A549 (cell line): ENCODE measurements at regions not wholly inside any gene's neighbourhood (a gene's known extent, or its start where the extent isn't known, plus 50 kb on each side); places are given as distances from the start of the nearest gene placed in this dataset.

Experiments
- ATAC-seq, 2 experiments: fragments of 200-7000 bp in 1 of 2; fragments of >200 bp in 1 of 2; cut with Nextera tagmentation in 1 of 2; cut with Tn5 transposase in 1 of 2; 3 replicates each; pipeline versions ENCODE4 v1.8.0 to v1.9.1; 2018 to 2020; ENCODE audit warnings: mild to moderate bottlenecking in 1 of 2, moderate library complexity in 1 of 2
- CTCF ChIA-PET: fragments of 300-600 bp; sonication (Branson Sonifier 250); formaldehyde crosslinking; extraction: SDS; loops from one replicate; lab custom pipeline; 2021; ENCODE audit warnings: antibody characterized with exemption, inconsistent platforms; lab: Yijun Ruan, JAX
- POLR2A ChIA-PET: fragments of 350-600 bp; formaldehyde crosslinking; extraction: SDS; loops from one replicate; lab custom pipeline; 2021; ENCODE audit warnings: antibody characterized with exemption, inconsistent platforms; lab: Yijun Ruan, JAX
- DNase-seq, 2 experiments: peaks; one replicate each; pipeline versions ENCODE4 v3.0.0 to v3.0.0-alpha.2; 2011 to 2016; ENCODE audit warnings: low read depth in 1 of 2, low spot score in 1 of 2
- FAIRE-seq: peaks from 2 replicates; lab custom pipeline; 2011; peaks lifted over from hg19 to GRCh38; lab: Jason Lieb, UNC
- H3K27ac ChIP-seq, 2 experiments: fragments of >200 bp; sonication (Bioruptor Twin); formaldehyde crosslinking; 3 replicates each; pipeline ENCODE4 v1.5.1; 2016 to 2017
- H3K4me1 ChIP-seq: fragments of >200 bp; sonication (Bioruptor Twin); formaldehyde crosslinking; 3 replicates; pipeline ENCODE4 v1.6.1; 2016
- H3K4me2 ChIP-seq: fragments of >200 bp; sonication (Bioruptor Twin); formaldehyde crosslinking; 3 replicates; pipeline ENCODE4 v1.6.1; 2016
- H3K4me3 ChIP-seq: fragments of >200 bp; sonication (Bioruptor Twin); formaldehyde crosslinking; 3 replicates; pipeline ENCODE4 v1.5.1; 2016
- H3K9me3 ChIP-seq: fragments of >200 bp; sonication (Bioruptor Twin); formaldehyde crosslinking; 3 replicates; pipeline ENCODE4 v1.6.1; 2016
- BHLHE40 ChIP-seq: IDR thresholded peaks from 2 replicates; pipeline ENCODE4 v1.6.1; 2012; ENCODE audit warnings: low read depth, low read length, inconsistent platforms
- CBX8 ChIP-seq: fragments of 200-600 bp; sonication (generic); IDR thresholded peaks from 2 replicates; pipeline ENCODE4 v1.6.1; 2016
- EHMT2 ChIP-seq: fragments of 200-600 bp; sonication (generic); IDR thresholded peaks from 2 replicates; pipeline ENCODE4 v1.6.1; 2016; ENCODE audit warnings: antibody characterized with exemption, low read depth, mild to moderate bottlenecking, moderate library complexity
- EP300 ChIP-seq, 2 experiments: fragments of >200 bp; sonication (Bioruptor Twin); formaldehyde crosslinking; IDR thresholded peaks; 2 replicates in 1 of 2; 3 replicates in 1 of 2; pipeline ENCODE4 v1.6.1; 2016 to 2017
- GATA3 ChIP-seq: IDR thresholded peaks from 2 replicates; pipeline ENCODE4 v1.6.1; 2012; ENCODE audit warnings: borderline replicate concordance
- HOXB5 ChIP-seq: fragments of 250-450 bp; sonication (Bioruptor Pico); IDR thresholded peaks from 2 replicates; pipeline ENCODE4 v1.5.0; 2020; ENCODE audit warnings: mild to moderate bottlenecking, moderate library complexity
- JUN ChIP-seq, 2 experiments: fragments of >200 bp; sonication (Bioruptor Twin); formaldehyde crosslinking; IDR thresholded peaks; 2 replicates in 1 of 2; 3 replicates in 1 of 2; pipeline ENCODE4 v1.6.1; 2016 to 2017
- JUNB ChIP-seq: fragments of >200 bp; sonication (Bioruptor Twin); formaldehyde crosslinking; IDR thresholded peaks from 2 replicates; pipeline ENCODE4 v1.6.1; 2016
- KDM1A ChIP-seq: fragments of 200-600 bp; sonication (generic); IDR thresholded peaks from 2 replicates; pipeline ENCODE4 v1.6.1; 2016; ENCODE audit warnings: low read depth, mild to moderate bottlenecking
- MAFK ChIP-seq: fragments of 450-650 bp; IDR thresholded peaks from 2 replicates; pipeline ENCODE4 v1.6.1; 2014; ENCODE audit not compliant: partially characterized antibody
- NFE2L2 ChIP-seq: fragments of 150-350 bp; conservative IDR thresholded peaks from 2 replicates; pipeline ENCODE4 v1.6.1; 2014; ENCODE audit warnings: low read length
- NPAS2 ChIP-seq: fragments of 250-450 bp; sonication (Bioruptor Pico); IDR thresholded peaks from 2 replicates; pipeline ENCODE4 v1.8.0; 2022; ENCODE audit warnings: mild to moderate bottlenecking, moderate library complexity, borderline replicate concordance
- POLR2AphosphoS2 ChIP-seq: conservative IDR thresholded peaks from 2 replicates; pipeline ENCODE4 v1.6.1; 2012; ENCODE audit warnings: low read length, improper control_type of control experiment, inconsistent platforms
- RAD21 ChIP-seq, 2 experiments: fragments of >200 bp in 1 of 2; sonication (Bioruptor Twin) in 1 of 2; formaldehyde crosslinking in 1 of 2; IDR thresholded peaks in 1 of 2; conservative IDR thresholded peaks in 1 of 2; 2 replicates in 1 of 2; 3 replicates in 1 of 2; pipeline ENCODE4 v1.6.1; 2012 to 2018; ENCODE audit warnings: inconsistent platforms in 1 of 2
- RARB ChIP-seq: fragments of 250-450 bp; sonication (Bioruptor Pico); IDR thresholded peaks from 2 replicates; pipeline ENCODE4 v1.8.0; 2021; ENCODE audit warnings: mild to moderate bottlenecking, moderate library complexity
- TP53 ChIP-seq: fragments of 250-450 bp; sonication (Bioruptor Pico); IDR thresholded peaks from 2 replicates; pipeline ENCODE4 v1.5.0; 2021; ENCODE audit warnings: mild to moderate bottlenecking, moderate library complexity
- ZSCAN20 ChIP-seq: fragments of 250-450 bp; sonication (Bioruptor Pico); IDR thresholded peaks from 2 replicates; pipeline ENCODE4 v1.8.0; 2022; ENCODE audit warnings: mild to moderate bottlenecking, moderate library complexity
- WGBS: methylation state at CpG from one replicate; pipeline ENCODE4 v1.1.6; 2017; ENCODE audit errors: missing lambda C conversion rate; 5-methylcytosine and 5-hydroxymethylcytosine counted together
- TF ChIP-seq, protein P1 (sequence below): fragments of 250-450 bp; sonication (Bioruptor Pico); IDR thresholded peaks from 2 replicates; pipeline ENCODE4 v1.5.0; 2021; ENCODE audit warnings: mild to moderate bottlenecking, moderate library complexity, borderline replicate concordance
- TF ChIP-seq, protein P2 (sequence below): fragments of 250-450 bp; sonication (Bioruptor Pico); IDR thresholded peaks from 2 replicates; pipeline ENCODE4 v1.5.0; 2020; ENCODE audit warnings: low read depth, mild to moderate bottlenecking, moderate library complexity
- TF ChIP-seq, protein P3 (sequence below): IDR thresholded peaks from 2 replicates; pipeline ENCODE4 v1.6.1; 2012
- TF ChIP-seq, protein P4 (sequence below): IDR thresholded peaks from 2 replicates; pipeline ENCODE4 v1.6.1; 2012

DNA sequence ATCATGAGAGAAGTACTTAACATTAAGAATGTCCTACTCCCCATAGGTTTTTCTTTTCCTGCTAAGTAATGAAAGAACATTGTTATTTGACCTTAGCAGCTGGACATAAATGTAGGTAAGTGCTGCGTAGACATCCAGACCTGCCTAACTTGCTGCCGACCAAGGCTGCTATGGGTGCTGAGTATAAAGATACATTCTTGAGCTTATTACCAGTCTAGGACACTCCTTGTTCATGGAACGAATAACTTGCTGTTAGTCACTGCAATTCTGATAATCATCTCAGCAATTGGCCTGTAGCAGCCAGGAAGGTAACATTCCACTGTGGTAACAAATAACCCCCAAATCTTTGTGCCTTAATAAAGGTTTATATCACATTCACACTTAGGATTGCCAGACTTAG is 478.1 kb downstream of the VRK1 start:
- TF ChIP-seq POLR2AphosphoS2 (no peak), ZSCAN20 (CRISPR knock-in tag) (no peak), EHMT2 (no peak), HOXB5 (CRISPR knock-in tag) (no peak), JUN (IDR thresholded peaks at IDR 0.05) (no peak), NPAS2 (CRISPR knock-in tag) (no peak), MAFK (no peak)
- TF ChIP-seq, protein P1, sequence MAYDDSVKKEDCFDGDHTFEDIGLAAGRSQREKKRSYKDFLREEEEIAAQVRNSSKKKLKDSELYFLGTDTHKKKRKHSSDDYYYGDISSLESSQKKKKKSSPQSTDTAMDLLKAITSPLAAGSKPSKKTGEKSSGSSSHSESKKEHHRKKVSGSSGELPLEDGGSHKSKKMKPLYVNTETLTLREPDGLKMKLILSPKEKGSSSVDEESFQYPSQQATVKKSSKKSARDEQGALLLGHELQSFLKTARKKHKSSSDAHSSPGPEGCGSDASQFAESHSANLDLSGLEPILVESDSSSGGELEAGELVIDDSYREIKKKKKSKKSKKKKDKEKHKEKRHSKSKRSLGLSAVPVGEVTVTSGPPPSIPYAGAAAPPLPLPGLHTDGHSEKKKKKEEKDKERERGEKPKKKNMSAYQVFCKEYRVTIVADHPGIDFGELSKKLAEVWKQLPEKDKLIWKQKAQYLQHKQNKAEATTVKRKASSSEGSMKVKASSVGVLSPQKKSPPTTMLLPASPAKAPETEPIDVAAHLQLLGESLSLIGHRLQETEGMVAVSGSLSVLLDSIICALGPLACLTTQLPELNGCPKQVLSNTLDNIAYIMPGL (CRISPR knock-in tag): no peak
- Histone ChIP-seq H3K4me3 (no peak overlapping the region), H3K4me2 (no peak overlapping the region), H3K27ac (no peak overlapping the region), H3K9me3 (no peaks in the 10 kb centered on the region; the same call in 2 of the 3 replicates), H3K4me1 (peaks cover 3% of the 10 kb centered on the region; the same call in 2 of the 3 replicates)
- POLR2A ChIA-PET: no interaction called here
- DNase-seq (no peak), FAIRE-seq (no peak), ATAC-seq (no peak)
- CTCF ChIA-PET: no interaction called here
- whole genome bisulfite sequencing: 17% methylated on average over 3 of the region's 3 CpGs

DNA sequence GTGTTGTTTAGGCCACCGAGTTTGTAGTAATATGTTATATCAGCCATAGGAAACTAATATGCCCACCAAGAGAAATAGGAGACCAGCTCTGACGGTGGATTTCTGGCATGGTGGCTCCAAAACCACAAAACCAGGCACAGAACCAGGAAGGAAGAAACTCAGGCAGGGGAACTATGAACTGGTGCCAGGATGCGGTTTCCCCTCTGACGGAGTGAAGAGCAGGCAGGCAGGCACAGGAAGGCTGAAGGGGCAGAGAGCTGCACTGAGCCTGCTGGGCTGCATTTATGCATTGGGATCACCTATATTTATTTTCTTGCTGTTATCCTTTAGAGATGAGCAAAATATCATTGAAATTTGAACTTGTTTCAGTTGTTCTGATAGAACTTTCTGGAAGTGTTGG is 479.4 kb downstream of the VRK1 start:
- POLR2A ChIA-PET: no interaction called here
- TF ChIP-seq JUNB (no peak), ZSCAN20 (CRISPR knock-in tag) (no peak), RARB (CRISPR knock-in tag) (no peak), MAFK (no peak), GATA3 (no peak), NPAS2 (CRISPR knock-in tag) (no peak), TP53 (CRISPR knock-in tag) (no peak), NFE2L2 (no peak), EHMT2 (no peak), KDM1A (no peak), CBX8 (no peak), EP300 (IDR thresholded peaks at IDR 0.05) (no peak), BHLHE40 (no peak), RAD21 (conservative IDR thresholded peaks at IDR 0.05 in 1 of 2, IDR thresholded peaks at IDR 0.05 in 1 of 2) (no peak)
- TF ChIP-seq, protein P2, sequence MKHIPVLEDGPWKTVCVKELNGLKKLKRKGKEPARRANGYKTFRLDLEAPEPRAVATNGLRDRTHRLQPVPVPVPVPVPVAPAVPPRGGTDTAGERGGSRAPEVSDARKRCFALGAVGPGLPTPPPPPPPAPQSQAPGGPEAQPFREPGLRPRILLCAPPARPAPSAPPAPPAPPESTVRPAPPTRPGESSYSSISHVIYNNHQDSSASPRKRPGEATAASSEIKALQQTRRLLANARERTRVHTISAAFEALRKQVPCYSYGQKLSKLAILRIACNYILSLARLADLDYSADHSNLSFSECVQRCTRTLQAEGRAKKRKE: no peak
- TF ChIP-seq, protein P3, sequence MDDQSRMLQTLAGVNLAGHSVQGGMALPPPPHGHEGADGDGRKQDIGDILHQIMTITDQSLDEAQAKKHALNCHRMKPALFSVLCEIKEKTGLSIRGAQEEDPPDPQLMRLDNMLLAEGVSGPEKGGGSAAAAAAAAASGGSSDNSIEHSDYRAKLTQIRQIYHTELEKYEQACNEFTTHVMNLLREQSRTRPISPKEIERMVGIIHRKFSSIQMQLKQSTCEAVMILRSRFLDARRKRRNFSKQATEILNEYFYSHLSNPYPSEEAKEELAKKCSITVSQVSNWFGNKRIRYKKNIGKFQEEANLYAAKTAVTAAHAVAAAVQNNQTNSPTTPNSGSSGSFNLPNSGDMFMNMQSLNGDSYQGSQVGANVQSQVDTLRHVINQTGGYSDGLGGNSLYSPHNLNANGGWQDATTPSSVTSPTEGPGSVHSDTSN: no peak
- TF ChIP-seq, protein P1 (CRISPR knock-in tag): no peak
- TF ChIP-seq, protein P4, sequence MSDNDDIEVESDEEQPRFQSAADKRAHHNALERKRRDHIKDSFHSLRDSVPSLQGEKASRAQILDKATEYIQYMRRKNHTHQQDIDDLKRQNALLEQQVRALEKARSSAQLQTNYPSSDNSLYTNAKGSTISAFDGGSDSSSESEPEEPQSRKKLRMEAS: no peak
- Histone ChIP-seq H3K9me3 (no peaks in the 10 kb centered on the region; the same call in 2 of the 3 replicates), H3K4me2 (no peak overlapping the region), H3K4me1 (no peaks in the 10 kb centered on the region), H3K27ac (no peak overlapping the region), H3K4me3 (no peak overlapping the region)
- no peak for FAIRE-seq
- no peak for DNase-seq
- WGBS: 7% methylated on average over 4 of the region's 4 CpGs
- no peak for ATAC-seq
- CTCF ChIA-PET: no interaction called here
